Vagina (tissue), 2 donors: ENCODE measurements at regions not wholly inside any gene's neighbourhood (a gene's known extent, or its start where the extent isn't known, plus 50 kb on each side); places are given as distances from the start of the nearest gene placed in this dataset.
"Not testable (repeated sequence)": the region's sequence is repeated elsewhere in the genome, so short reads cannot be mapped to it uniquely, and the experiment has no call there.

ENCODE experiments used
- DNase-seq, 2 donors: peaks; one replicate each; pipeline ENCODE4 v3.0.0-alpha.2; 2017; ENCODE audit errors: extremely low spot score in 2 of 2
- H3K27ac ChIP-seq: fragments of 200-600 bp; sonication (generic); one replicate; pipeline ENCODE4 v1.5.1; 2019
- H3K27me3 ChIP-seq: fragments of 200-600 bp; sonication (generic); one replicate; pipeline ENCODE4 v1.5.1; 2019
- H3K36me3 ChIP-seq, 2 donors: fragments of 200-600 bp; sonication (generic); one replicate each; pipeline ENCODE4 v1.5.1; 2017 to 2019
- H3K4me1 ChIP-seq: fragments of 200-600 bp; sonication (generic); one replicate; pipeline ENCODE4 v1.5.1; 2019
- H3K4me3 ChIP-seq, 2 donors: fragments of 200-600 bp; sonication (generic); 1 replicate in 1 of 2; 2 replicates in 1 of 2; pipeline ENCODE4 v1.5.1; 2016 to 2019
- H3K9me3 ChIP-seq: fragments of 200-600 bp; sonication (generic); one replicate; pipeline ENCODE4 v1.5.1; 2019
- POLR2AphosphoS5 ChIP-seq, 2 donors: sonication (generic); formaldehyde crosslinking; IDR thresholded peaks; one replicate each; pipeline ENCODE4 v1.9.0; 2017; ENCODE audit warnings: antibody characterized with exemption in 2 of 2, mild to moderate bottlenecking in 2 of 2, low read depth in 1 of 2; ENCODE audit not compliant: insufficient read depth in 1 of 2
- intact Hi-C: fragments of 100-400 bp; cut with DNase I; formaldehyde crosslinking; loops from one replicate; pipeline ENCODE4 v1.15.1; 2023
- TF ChIP-seq, protein P1 (sequence below), 3 experiments: fragments of 450-650 bp in 2 of 3; fragments of 200-600 bp in 1 of 3; sonication (generic) in 1 of 3; IDR thresholded peaks; one replicate each; pipeline ENCODE4 v1.5.1; 2017 to 2019; ENCODE audit warnings: antibody characterized with exemption in 3 of 3, mild to moderate bottlenecking in 2 of 3, moderate library complexity in 2 of 3

DNA sequence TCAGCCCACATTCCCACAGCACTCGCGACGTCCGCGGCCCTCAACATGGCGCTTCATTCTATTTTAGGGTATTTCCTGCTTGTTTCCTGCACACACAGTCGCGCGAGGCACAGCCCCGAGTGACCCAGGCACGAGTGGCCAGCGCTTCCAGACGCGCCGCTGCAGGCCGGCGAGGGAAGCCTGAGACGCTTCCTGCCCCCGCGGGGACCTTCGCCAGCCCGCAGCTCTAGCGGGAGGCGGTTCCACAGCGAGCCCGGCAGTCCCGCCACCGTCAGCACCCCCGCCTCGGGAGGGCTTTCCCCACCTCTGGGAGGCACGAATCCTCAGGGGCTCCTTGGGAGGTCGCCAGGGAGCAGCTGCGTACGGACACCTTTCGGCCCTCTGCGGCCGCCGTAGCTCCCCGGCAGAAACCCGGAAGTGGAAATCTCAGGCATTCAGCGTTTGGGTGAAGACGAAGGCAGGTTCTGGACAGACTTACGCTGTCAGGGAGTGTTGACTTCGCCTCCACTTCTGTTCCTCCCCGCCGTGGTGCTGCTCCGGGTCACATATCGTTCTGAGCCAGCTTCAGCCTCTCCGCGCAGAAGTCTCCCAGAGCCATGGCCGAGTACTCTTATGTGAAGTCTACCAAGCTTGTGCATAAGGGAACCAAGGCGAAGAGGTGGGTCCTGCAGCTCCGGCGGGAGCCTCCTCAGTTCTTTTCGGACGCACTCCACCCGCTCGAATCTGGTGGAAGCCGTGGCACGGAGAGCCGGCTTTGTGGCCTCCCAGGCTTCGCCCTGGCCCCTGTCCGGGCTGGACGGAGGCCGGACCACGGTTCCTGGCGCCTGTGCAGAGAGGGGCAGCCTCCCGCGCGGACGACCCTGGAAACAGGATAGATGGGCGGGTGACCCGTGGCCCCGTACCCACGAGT, 2925.9 kb upstream of the OR11H1 start:
- H3K9me3 ChIP-seq = peaks cover 6% of the 10 kb centered on the region
- no peak for TF ChIP-seq POLR2AphosphoS5 (IDR thresholded peaks at IDR 0.05; ENCODE audit: insufficient read depth in 1 of 2, low read depth in 1 of 2)
- peak overlapping the region; percentile 4 to 7 for H3K4me3 ChIP-seq
- no peaks in the 10 kb centered on the region for H3K4me1 ChIP-seq
- intact Hi-C loops = no loop called here
- no peak overlapping the region for H3K27ac ChIP-seq
- no peak for DNase-seq
- H3K27me3 ChIP-seq = no peaks in the 10 kb centered on the region
- no peaks in the 10 kb centered on the region for H3K36me3 ChIP-seq

DNA sequence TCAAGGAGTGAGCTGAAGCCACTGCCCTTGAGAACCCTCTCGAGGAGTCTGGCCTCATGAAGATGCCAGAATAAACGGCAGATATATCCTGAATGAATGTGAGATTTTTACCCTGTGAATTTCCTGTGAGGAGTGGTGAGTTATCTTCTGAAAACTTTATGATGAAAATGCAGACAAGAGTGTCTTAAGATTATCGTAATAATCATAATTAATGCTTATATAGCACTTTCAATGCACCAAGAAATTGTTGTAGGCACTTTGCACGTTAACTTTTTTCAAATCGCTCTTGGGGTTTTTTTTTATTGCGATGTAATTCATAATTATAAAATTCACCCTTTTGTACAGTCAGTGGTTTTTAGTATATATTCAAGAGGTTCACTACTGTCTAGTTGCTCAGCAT, 2924.6 kb upstream of the OR11H1 start:
- H3K27me3 ChIP-seq, H3K9me3 ChIP-seq, intact Hi-C loops, H3K4me1 ChIP-seq, DNase-seq, H3K36me3 ChIP-seq, H3K4me3 ChIP-seq, H3K27ac ChIP-seq: not testable (repeated sequence)

DNA sequence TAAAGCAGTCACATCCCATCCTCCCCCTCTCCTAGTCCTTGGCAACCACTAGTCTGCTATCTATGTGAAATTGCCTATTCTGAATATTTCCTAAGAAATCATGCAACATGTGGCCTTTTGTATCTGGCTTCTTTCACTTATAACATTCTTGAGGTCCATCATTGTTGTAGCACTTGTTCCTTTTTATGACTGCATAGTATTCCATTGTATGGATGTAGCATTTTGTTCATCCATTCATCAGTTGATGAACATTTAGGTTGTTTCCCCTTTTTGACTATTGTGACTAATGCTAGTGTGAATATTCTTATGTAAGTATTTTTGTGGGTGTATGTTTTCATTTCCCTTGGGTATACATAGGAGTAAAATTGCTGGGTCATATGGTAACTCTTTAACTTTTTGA, 2924.2 kb upstream of the OR11H1 start:
- DNase-seq, H3K4me3 ChIP-seq, H3K27me3 ChIP-seq, H3K27ac ChIP-seq, H3K36me3 ChIP-seq, intact Hi-C loops, H3K4me1 ChIP-seq, H3K9me3 ChIP-seq: not testable (repeated sequence)

DNA sequence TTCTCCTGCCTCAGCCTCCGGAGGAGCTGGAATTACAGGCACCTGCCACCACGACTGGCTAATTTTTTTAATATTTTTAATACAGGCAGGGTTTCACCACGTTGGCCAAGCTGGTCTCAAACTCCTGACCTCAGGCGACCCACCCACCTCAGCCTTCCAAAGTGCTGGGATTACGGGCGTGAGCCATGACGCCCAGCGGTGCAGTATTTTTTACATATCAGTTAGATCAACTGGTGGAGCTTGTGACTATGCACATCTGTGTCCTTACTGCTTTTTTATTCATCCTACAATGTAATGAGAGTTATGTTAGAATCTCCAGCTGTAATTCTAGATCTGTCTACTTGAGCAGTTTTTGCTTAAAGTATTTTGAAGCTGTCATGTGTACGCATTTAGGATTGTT, 2919.5 kb upstream of the OR11H1 start:
- intact Hi-C loops, H3K4me1 ChIP-seq, H3K36me3 ChIP-seq, H3K27me3 ChIP-seq, DNase-seq, H3K27ac ChIP-seq, H3K9me3 ChIP-seq, H3K4me3 ChIP-seq: not testable (repeated sequence)

DNA sequence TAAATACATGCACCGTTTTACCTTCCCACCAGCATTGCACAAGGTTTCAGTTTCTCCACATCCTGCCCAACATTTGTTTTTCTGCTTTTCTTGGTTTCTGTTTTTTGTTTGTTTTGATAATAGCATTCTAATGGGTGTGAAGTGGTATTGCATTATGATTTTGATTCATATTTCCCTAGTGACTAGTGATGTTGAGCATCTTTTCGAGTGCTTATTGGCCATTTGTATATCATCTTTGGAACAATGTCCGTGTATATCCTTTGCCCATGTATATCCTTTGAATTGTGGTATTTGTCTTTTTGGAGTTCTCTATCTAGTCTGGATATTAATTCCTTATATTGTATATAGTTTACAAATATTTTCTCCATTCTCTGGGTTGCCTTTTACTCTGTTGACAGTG, 2914.8 kb upstream of the OR11H1 start:
- Histone ChIP-seq H3K9me3 (no peaks in the 10 kb centered on the region), H3K36me3 (no peaks in the 10 kb centered on the region), H3K27ac (no peak overlapping the region), H3K27me3 (no peaks in the 10 kb centered on the region), H3K4me1 (no peaks in the 10 kb centered on the region), H3K4me3 (no peak overlapping the region)
- DNase-seq = no peak
- TF ChIP-seq, protein P1, sequence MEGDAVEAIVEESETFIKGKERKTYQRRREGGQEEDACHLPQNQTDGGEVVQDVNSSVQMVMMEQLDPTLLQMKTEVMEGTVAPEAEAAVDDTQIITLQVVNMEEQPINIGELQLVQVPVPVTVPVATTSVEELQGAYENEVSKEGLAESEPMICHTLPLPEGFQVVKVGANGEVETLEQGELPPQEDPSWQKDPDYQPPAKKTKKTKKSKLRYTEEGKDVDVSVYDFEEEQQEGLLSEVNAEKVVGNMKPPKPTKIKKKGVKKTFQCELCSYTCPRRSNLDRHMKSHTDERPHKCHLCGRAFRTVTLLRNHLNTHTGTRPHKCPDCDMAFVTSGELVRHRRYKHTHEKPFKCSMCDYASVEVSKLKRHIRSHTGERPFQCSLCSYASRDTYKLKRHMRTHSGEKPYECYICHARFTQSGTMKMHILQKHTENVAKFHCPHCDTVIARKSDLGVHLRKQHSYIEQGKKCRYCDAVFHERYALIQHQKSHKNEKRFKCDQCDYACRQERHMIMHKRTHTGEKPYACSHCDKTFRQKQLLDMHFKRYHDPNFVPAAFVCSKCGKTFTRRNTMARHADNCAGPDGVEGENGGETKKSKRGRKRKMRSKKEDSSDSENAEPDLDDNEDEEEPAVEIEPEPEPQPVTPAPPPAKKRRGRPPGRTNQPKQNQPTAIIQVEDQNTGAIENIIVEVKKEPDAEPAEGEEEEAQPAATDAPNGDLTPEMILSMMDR (IDR thresholded peaks at IDR 0.05) = no peak
- intact Hi-C loops = no loop called here

DNA sequence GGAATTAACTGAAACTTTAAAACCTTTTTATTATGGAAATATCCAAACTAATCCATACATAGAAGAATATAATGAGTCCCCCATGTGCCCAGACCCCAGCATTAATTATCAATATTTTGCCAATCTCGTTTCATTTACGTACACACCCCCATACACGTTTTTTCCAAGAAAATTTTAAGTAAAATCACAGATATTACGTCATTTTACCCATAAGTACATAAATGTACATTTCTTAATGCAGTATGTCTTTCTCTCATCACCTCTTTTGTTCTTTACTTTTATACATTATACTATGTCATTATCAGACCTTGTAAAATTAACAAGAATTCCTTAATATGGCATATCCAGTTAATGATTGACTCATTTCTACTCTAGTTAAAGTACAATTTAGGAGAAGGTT, 2914.1 kb upstream of the OR11H1 start:
- H3K27me3 ChIP-seq, H3K4me1 ChIP-seq, H3K9me3 ChIP-seq, intact Hi-C loops, H3K36me3 ChIP-seq, H3K27ac ChIP-seq, H3K4me3 ChIP-seq, DNase-seq: not testable (repeated sequence)

DNA sequence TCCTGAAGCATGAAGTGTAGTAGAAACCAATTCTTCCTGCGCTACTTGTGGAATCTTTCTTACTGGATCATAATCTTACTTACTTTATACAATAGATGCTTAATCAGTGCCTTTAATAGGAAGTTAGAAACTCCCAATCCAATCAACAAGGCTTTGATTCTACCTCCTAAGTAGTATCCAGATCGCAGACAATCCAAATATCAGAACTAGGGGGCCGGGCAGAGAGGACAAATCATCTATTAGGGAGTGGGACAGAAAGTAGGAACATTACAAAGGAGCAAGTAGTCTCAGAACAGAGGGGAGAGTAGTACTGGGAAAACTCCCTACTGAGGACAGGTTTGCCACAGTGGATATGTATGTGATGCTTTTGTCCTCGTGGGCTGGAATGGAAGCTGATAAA, 2901.1 kb upstream of the OR11H1 start:
- DNase-seq = peak in 1 of 2 donors; percentile 54
- H3K27me3 ChIP-seq, H3K9me3 ChIP-seq, intact Hi-C loops, H3K27ac ChIP-seq, H3K4me1 ChIP-seq, H3K4me3 ChIP-seq, H3K36me3 ChIP-seq: not testable (repeated sequence)

DNA sequence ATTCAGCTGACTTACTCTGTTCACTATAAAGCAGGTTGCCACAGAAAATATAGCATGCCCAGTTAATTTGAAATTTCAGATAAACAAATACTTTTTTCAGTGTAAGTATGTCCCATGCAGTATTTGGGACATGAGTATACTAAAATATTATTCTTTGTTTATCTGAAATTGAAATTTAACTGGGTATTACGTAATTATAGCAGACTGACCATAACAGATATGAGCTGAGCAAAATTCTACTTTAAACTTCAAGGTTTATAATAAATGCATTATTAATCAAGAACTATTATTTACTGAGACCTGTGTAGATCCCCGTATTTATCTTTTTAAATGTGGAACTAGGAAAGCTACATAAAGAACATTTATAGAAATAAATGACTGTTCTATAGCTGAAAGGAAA, 2898.2 kb upstream of the OR11H1 start:
- H3K36me3 ChIP-seq, H3K9me3 ChIP-seq, H3K4me3 ChIP-seq, H3K4me1 ChIP-seq, H3K27ac ChIP-seq, DNase-seq, H3K27me3 ChIP-seq, intact Hi-C loops: not testable (repeated sequence)

DNA sequence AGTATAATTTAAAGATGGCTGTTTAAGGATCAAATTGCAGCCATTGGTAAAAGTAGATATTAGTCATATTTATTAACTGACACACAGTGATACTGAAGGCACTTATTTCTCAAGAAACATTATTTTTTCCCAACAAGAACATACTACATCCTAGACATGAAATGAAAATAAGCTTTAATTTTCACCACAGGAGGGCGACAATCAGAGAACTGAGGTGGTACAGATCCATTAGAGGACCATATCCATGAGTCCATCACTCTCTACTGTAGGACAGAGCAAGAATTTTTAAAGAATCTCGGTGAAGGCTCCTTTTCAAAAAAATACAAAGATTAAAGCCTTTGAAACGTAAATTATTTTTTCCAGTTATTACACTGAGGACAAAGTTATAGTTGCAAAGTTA, 2897.0 kb upstream of the OR11H1 start:
- H3K36me3 ChIP-seq, H3K4me1 ChIP-seq, H3K9me3 ChIP-seq, H3K27ac ChIP-seq, DNase-seq, H3K4me3 ChIP-seq, intact Hi-C loops, H3K27me3 ChIP-seq: not testable (repeated sequence)

DNA sequence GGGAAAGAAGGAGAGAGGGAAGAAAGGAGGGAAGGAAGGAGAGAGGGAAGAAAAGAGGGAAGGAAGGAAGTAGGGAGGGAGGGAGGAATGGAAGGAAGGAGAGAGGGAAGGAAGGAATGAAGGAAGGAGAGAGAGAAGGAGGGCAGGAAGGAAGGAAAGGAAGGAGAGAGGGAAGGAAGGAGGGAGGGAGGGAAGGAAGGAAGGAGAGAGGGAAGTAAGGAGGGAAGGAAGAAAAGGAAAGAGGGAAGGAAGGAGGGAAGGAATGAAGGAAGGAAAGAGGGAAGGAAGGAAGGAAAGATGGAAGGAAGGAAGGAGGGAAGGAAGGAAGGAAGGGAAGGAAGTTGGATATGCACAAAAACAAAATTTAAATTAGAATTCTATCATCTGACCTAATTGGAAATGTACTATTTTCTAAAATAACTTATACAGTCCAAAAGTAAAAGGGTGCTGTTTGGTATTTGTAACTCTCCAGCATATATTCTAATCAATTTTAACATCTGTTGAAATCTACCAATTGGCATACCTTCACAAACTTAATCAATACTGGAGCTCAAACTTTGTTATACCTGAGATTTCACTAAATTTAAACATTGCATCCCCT, 2890.3 kb upstream of the OR11H1 start:
- intact Hi-C loops, DNase-seq, H3K4me3 ChIP-seq, H3K9me3 ChIP-seq, H3K27ac ChIP-seq, H3K27me3 ChIP-seq, H3K36me3 ChIP-seq, H3K4me1 ChIP-seq: not testable (repeated sequence)

DNA sequence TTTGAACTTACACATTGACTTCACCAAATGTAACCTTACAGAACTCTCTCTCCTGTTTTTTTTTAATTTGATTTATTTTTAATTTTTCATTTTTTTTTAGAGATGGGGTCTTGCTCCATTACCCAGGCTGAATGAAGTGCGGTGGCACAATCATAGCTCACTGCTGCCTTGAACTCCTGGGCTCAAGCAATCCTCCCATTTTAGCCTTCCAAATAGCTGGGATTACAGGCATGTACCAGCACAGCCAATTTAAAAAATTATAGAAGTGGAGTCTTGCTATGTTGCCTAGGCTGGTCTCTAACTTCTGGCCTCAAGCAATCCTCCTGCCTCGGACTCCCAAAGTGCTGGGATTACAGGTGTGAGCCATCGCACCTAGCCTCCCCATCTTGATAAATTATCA, 2889.7 kb upstream of the OR11H1 start:
- H3K27me3 ChIP-seq, H3K36me3 ChIP-seq, H3K9me3 ChIP-seq, H3K4me1 ChIP-seq, H3K27ac ChIP-seq, intact Hi-C loops, H3K4me3 ChIP-seq: not testable (repeated sequence)
- peak in 1 of 2 donors; percentile 60 for DNase-seq
